ENCODE measurements at regions not wholly inside any gene's neighbourhood (a gene's known extent, or its start where the extent isn't known, plus 50 kb on each side); places are given as distances from the start of the nearest gene placed in this dataset.
"Not testable (repeated sequence)": the region's sequence is repeated elsewhere in the genome, so short reads cannot be mapped to it uniquely, and the experiment has no call there.

- TF ChIP-seq CTCF (IDR thresholded peaks at IDR 0.05), result no peak
- Histone ChIP-seq H3K4me3 (ENCODE audit: low read depth in 1 of 2, low read length in 1 of 2) (no peak overlapping the region), H3K27ac (no peak overlapping the region), H3K27me3 (no peaks in the 10 kb centered on the region), H3K4me1 (ENCODE audit: control insufficient read depth in 1 of 2, insufficient read depth in 1 of 2, low read depth in 1 of 2, low read length in 1 of 2) (no peaks in the 10 kb centered on the region), H3K36me3 (no peaks in the 10 kb centered on the region), H3K9me3 (no peaks in the 10 kb centered on the region)
Observed at GRCh38 chr16:51262428-51262827, 111.4 kb upstream of the SALL1 start.

GRCh38 chr16:51261919-51262318 is 110.8 kb upstream of the SALL1 start:
- no peaks in the 10 kb centered on the region for H3K9me3 ChIP-seq
- H3K36me3 ChIP-seq, result no peaks in the 10 kb centered on the region
- no peaks in the 10 kb centered on the region for H3K4me1 ChIP-seq (ENCODE audit: control insufficient read depth in 1 of 2, insufficient read depth in 1 of 2, low read depth in 1 of 2, low read length in 1 of 2)
- no peak for TF ChIP-seq CTCF (IDR thresholded peaks at IDR 0.05)
- no peak overlapping the region for H3K4me3 ChIP-seq (ENCODE audit: low read depth in 1 of 2, low read length in 1 of 2)
- H3K27me3 ChIP-seq, result no peaks in the 10 kb centered on the region
- no peak overlapping the region for H3K27ac ChIP-seq

GRCh38 chr16:51255349-51255972 is 104.4 kb upstream of the SALL1 start:
- no peak for TF ChIP-seq CTCF (IDR thresholded peaks at IDR 0.05)
- Histone ChIP-seq H3K4me3 (ENCODE audit: low read depth in 1 of 2, low read length in 1 of 2) (no peak overlapping the region), H3K27me3 (no peaks in the 10 kb centered on the region), H3K9me3 (no peaks in the 10 kb centered on the region), H3K27ac (no peak overlapping the region), H3K36me3 (no peaks in the 10 kb centered on the region), H3K4me1 (ENCODE audit: control insufficient read depth in 1 of 2, insufficient read depth in 1 of 2, low read depth in 1 of 2, low read length in 1 of 2) (no peaks in the 10 kb centered on the region)

- H3K4me3 ChIP-seq (ENCODE audit: low read depth in 1 of 2, low read length in 1 of 2); H3K9me3 ChIP-seq; H3K27ac ChIP-seq; H3K4me1 ChIP-seq (ENCODE audit: control insufficient read depth in 1 of 2, insufficient read depth in 1 of 2, low read depth in 1 of 2, low read length in 1 of 2); H3K27me3 ChIP-seq; H3K36me3 ChIP-seq: not testable (repeated sequence)
Observed at GRCh38 chr16:51254390-51254789, 103.3 kb upstream of the SALL1 start.

GRCh38 chr16:51248217-51248616 is 97.1 kb upstream of the SALL1 start:
- Histone ChIP-seq H3K4me1 (ENCODE audit: control insufficient read depth in 1 of 2, insufficient read depth in 1 of 2, low read depth in 1 of 2, low read length in 1 of 2) (no peaks in the 10 kb centered on the region), H3K36me3 (no peaks in the 10 kb centered on the region), H3K27me3 (no peaks in the 10 kb centered on the region), H3K4me3 (ENCODE audit: low read depth in 1 of 2, low read length in 1 of 2) (no peak overlapping the region), H3K27ac (no peak overlapping the region), H3K9me3 (no peaks in the 10 kb centered on the region)
- TF ChIP-seq CTCF (IDR thresholded peaks at IDR 0.05), result no peak

- no peaks in the 10 kb centered on the region for H3K9me3 ChIP-seq
- no peak overlapping the region for H3K4me3 ChIP-seq (ENCODE audit: low read depth in 1 of 2, low read length in 1 of 2)
- no peaks in the 10 kb centered on the region for H3K36me3 ChIP-seq
- no peaks in the 10 kb centered on the region for H3K4me1 ChIP-seq (ENCODE audit: control insufficient read depth in 1 of 2, insufficient read depth in 1 of 2, low read depth in 1 of 2, low read length in 1 of 2)
- no peak overlapping the region for H3K27ac ChIP-seq
- no peaks in the 10 kb centered on the region for H3K27me3 ChIP-seq
- no peak for TF ChIP-seq CTCF (IDR thresholded peaks at IDR 0.05)
Observed at GRCh38 chr16:51245658-51245995, 94.6 kb upstream of the SALL1 start.
